ENCODE measurements at regions not wholly inside any gene's neighbourhood (a gene's known extent, or its start where the extent isn't known, plus 50 kb on each side); places are given as distances from the start of the nearest gene placed in this dataset.

DNA sequence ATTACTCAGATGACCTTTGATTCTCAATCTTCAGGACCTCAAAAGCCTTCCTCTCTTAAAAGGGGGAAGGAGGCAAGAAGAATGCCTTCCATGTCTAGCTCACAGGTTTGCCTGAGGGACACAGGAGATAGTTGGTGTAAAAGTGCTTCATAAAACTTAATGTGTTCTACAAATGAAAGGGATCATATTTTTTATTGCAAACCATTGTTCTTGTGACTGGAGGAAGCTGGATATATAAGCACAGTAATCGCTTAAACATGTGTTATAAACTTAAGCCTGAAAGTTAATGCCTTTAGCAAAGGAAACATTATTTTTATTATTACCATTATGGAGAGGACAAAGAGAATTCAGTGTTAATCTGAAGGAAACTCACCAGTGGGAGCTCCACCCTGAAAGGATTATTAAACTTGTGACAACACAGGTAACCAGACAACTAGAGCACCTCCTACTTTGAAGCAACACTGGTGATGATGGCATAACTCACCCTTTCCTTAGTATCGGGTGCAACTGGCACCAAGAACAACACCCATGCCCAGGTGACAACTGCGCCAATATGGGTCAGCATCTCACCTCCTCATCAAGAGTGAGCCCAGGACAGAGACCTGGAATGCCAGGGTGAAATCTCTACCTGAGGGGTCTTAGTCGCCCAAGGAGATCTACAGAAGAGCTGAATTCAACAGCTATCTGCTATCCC is 288.7 kb upstream of the PRDM1 start:
- H3K9me3 ChIP-seq (ENCODE audit: low read length): no peaks in the 10 kb centered on the region
- H2AFZ ChIP-seq (ENCODE audit: low read depth, low read length): no peak overlapping the region
- H3K4me1 ChIP-seq (ENCODE audit: insufficient read depth, low read length): no peaks in the 10 kb centered on the region
- no peaks in the 10 kb centered on the region for H3K27me3 ChIP-seq (ENCODE audit: insufficient read depth, low read length)
- H3K36me3 ChIP-seq (ENCODE audit: insufficient read depth, low read length): no peaks in the 10 kb centered on the region
- H3K4me3 ChIP-seq (ENCODE audit: low read length): no peak overlapping the region

DNA sequence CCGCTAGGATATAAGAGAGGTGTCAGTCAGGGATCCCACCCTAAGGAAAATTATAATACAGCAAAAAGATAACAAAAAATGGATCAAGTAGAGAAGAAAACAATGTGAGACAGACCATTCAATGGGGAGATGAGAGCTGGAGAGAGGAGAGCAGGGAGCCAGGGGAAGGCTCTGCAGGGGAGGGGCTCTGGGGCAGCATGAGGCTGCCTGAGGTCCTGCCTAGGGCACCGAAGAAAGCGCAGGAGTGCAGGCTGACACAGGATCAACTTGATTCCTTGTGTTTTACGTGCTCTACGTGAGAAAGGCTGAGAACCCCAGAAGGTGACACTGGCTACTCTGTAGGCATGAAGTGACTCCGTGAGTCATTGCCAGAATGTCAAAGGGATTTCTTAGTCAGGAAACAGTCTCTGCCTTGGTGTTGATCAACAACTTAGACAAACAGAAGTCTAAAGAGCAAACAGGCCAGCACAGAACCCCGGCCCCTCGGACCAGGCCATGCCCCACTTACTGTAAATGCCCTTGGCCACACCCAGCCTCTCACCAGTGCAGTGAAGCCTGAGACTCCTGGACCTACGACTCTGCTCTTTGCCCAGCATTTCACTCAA is 290.1 kb upstream of the PRDM1 start:
- Histone ChIP-seq H3K9me3 (ENCODE audit: low read length) (no peaks in the 10 kb centered on the region), H3K4me1 (ENCODE audit: insufficient read depth, low read length) (no peaks in the 10 kb centered on the region), H3K27me3 (ENCODE audit: insufficient read depth, low read length) (no peaks in the 10 kb centered on the region), H3K36me3 (ENCODE audit: insufficient read depth, low read length) (no peaks in the 10 kb centered on the region), H2AFZ (ENCODE audit: low read depth, low read length) (no peak overlapping the region), H3K4me3 (ENCODE audit: low read length) (no peak overlapping the region)

DNA sequence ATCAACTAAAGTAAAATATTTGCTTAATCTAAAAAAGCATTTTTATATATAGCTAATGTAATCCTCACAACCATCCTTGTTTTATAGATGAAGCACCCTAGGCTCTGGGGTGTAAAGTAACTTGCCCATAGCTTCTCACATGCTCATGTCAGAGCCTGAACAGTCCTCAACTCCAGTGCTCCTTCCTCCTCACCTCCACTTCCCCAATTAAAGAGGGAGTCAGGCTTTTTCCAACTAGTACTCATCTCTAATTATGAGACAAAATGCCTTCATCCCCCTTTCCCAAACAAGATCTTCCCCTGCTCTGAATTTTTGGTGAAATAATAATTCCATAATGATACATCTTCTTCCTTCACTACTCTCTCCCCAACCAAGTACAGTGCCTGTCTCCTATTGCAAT is 290.8 kb upstream of the PRDM1 start:
- no peaks in the 10 kb centered on the region for H3K9me3 ChIP-seq (ENCODE audit: low read length)
- H3K4me1 ChIP-seq (ENCODE audit: insufficient read depth, low read length): no peaks in the 10 kb centered on the region
- H3K36me3 ChIP-seq (ENCODE audit: insufficient read depth, low read length): no peaks in the 10 kb centered on the region

DNA sequence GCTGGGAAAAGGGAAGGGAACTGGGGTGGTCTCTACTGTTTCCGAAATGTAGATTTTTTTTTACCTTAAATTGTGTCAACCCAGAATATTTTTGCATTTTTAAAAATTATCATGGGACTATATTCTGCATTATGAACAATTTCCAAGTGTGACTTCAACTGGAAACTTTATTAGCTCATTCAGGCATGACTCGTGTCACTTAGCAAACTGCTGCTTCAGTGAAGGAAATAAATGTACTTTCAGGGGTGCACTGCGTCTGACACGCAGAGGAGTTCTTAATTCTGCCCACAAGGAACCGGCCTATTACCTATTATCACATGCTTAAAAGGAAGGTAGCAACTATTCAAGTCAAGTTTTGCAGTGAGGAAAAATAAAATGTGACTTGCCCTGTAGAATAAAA is 291.3 kb upstream of the PRDM1 start:
- no peaks in the 10 kb centered on the region for H3K27me3 ChIP-seq (ENCODE audit: insufficient read depth, low read length)
- H3K4me1 ChIP-seq (ENCODE audit: insufficient read depth, low read length): no peaks in the 10 kb centered on the region
- no peak overlapping the region for H2AFZ ChIP-seq (ENCODE audit: low read depth, low read length)
- no peak overlapping the region for H3K4me3 ChIP-seq (ENCODE audit: low read length)
- no peaks in the 10 kb centered on the region for H3K9me3 ChIP-seq (ENCODE audit: low read length)
- H3K36me3 ChIP-seq (ENCODE audit: insufficient read depth, low read length): no peaks in the 10 kb centered on the region

More for the DNA sequence above, 290.8 kb upstream of the PRDM1 start:
- no peak overlapping the region for H3K4me3 ChIP-seq (ENCODE audit: low read length)
- H3K27me3 ChIP-seq (ENCODE audit: insufficient read depth, low read length): no peaks in the 10 kb centered on the region
- no peak overlapping the region for H2AFZ ChIP-seq (ENCODE audit: low read depth, low read length)

DNA sequence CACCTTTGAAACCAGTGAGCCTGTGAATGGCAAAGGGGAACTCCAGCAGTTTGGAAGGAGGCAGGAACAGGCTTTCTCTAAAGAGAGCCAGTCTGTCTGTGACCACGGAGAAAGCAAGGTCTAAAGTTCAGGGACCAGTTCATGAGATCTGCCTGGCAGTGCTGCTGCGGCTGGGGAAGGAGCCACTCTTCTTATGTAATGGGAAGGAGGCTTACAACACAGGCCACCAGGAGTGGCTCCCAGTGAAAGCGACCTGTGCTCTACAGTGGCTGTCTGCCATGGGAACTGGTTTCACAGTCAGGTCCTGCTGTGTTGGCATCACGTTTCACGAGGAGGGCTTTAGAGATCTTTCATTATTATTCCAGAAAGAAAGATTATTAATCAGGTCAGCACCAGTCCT is 291.9 kb upstream of the PRDM1 start:
- no peaks in the 10 kb centered on the region for H3K27me3 ChIP-seq (ENCODE audit: insufficient read depth, low read length)
- no peaks in the 10 kb centered on the region for H3K4me1 ChIP-seq (ENCODE audit: insufficient read depth, low read length)
- no peak overlapping the region for H2AFZ ChIP-seq (ENCODE audit: low read depth, low read length)
- H3K9me3 ChIP-seq (ENCODE audit: low read length): no peaks in the 10 kb centered on the region
- H3K4me3 ChIP-seq (ENCODE audit: low read length): no peak overlapping the region
- H3K36me3 ChIP-seq (ENCODE audit: insufficient read depth, low read length): no peaks in the 10 kb centered on the region

DNA sequence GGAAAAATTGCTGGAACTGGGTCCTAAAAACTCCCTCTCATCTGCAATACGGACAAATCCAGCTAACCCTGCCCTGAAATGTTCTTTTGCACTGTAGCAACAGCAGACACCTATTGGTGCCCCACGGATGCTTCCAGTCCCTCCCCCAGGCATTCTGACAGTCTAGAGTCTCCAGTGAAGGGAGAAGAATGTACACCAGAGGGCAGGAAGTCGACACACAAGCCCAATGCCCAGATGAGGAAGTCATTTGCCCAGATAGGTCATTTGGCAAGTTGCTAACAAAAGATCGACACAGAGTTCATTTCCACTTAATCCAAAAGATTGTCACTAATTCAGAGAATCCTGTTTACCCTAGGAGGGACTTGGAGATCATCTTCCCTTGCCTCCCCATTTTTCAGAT is 293.0 kb upstream of the PRDM1 start:
- H3K36me3 ChIP-seq (ENCODE audit: insufficient read depth, low read length): no peaks in the 10 kb centered on the region

DNA sequence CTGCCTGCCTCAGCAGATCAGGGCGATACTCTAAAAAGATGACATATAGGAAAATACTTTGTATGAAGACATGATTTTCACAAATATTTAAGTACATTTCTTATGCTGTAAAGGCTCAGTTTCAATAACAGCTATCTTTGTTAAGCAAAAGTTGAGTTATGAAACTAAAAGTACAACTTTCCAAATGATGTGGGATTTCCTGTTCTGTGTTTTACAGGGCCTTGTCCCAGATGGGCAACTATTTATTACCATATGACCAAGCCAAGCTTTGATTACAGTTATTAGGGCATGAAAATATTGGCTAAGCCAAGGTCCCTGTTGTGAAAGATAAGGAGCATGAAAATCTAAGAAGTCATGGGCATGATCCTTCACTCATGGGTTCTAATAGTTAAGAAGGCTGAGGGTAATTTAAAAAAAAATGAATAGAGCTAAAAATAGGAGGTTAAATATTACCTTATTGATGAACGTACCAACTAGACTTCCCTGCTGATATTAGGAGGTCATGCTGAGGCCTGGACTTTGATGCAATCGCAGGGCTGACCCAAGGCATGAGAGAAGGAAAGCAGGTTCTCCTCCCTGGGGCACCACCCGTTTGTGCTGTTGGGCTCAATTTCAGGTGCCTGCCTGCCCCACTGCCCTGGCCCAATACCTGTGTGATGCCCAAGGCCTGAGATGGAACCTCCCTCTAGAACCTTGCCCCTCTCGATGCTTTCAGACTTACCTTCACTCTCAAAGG is 294.4 kb upstream of the PRDM1 start:
- Histone ChIP-seq H3K4me3 (ENCODE audit: low read length) (no peak overlapping the region), H3K4me1 (ENCODE audit: insufficient read depth, low read length) (no peaks in the 10 kb centered on the region), H2AFZ (ENCODE audit: low read depth, low read length) (no peak overlapping the region), H3K36me3 (ENCODE audit: insufficient read depth, low read length) (no peaks in the 10 kb centered on the region), H3K27me3 (ENCODE audit: insufficient read depth, low read length) (no peaks in the 10 kb centered on the region), H3K9me3 (ENCODE audit: low read length) (no peaks in the 10 kb centered on the region)

More for the DNA sequence above, 293.0 kb upstream of the PRDM1 start:
- H3K4me1 ChIP-seq (ENCODE audit: insufficient read depth, low read length): no peaks in the 10 kb centered on the region
- H3K9me3 ChIP-seq (ENCODE audit: low read length): no peaks in the 10 kb centered on the region
- no peak overlapping the region for H2AFZ ChIP-seq (ENCODE audit: low read depth, low read length)
- no peak overlapping the region for H3K4me3 ChIP-seq (ENCODE audit: low read length)
- no peaks in the 10 kb centered on the region for H3K27me3 ChIP-seq (ENCODE audit: insufficient read depth, low read length)

DNA sequence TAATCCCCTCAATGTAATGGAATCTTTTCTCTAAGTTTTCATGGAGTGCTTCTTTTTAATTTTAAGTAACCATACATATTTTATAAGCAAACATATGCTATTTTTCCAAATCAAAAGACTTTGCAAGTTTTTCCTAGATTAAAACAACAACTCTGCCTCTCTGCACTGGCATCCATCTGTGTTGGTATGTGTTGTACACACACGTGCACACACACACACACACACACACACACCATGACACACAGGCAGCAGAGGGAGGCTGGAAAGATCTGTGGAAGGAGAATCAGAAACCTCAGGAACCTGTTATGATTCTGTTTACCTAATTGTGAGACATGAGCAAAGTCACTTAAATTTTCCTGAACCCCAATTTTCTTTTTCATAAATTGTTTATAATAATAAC is 295.0 kb upstream of the PRDM1 start:
- Histone ChIP-seq H3K4me3 (ENCODE audit: low read length) (no peak overlapping the region), H3K4me1 (ENCODE audit: insufficient read depth, low read length) (no peaks in the 10 kb centered on the region), H3K9me3 (ENCODE audit: low read length) (no peaks in the 10 kb centered on the region)

DNA sequence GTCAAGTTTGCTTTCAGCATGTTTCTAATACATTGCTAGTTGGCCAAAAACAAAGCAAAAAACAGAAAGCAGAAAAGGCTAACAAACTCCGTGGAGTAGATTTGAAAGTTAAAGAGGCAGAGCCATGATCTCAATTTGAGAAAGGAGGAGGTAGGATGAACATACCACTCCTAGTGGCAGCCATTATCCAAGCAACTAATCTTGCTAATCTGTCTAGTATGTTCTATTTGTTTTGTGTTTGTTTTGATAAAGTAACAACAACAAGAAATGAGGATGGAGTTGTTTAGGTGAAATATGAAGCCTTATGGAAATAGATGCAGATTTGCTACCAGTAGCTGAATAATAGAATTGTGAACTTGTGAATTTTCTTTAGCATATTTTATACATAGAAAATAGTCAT is 295.5 kb upstream of the PRDM1 start:
- H3K36me3 ChIP-seq (ENCODE audit: insufficient read depth, low read length): no peaks in the 10 kb centered on the region
- H2AFZ ChIP-seq (ENCODE audit: low read depth, low read length): no peak overlapping the region
- H3K27me3 ChIP-seq (ENCODE audit: insufficient read depth, low read length): no peaks in the 10 kb centered on the region
- H3K4me3 ChIP-seq (ENCODE audit: low read length): no peak overlapping the region
- H3K4me1 ChIP-seq (ENCODE audit: insufficient read depth, low read length): no peaks in the 10 kb centered on the region
- no peaks in the 10 kb centered on the region for H3K9me3 ChIP-seq (ENCODE audit: low read length)

More for the DNA sequence above, 295.0 kb upstream of the PRDM1 start:
- Histone ChIP-seq H2AFZ (ENCODE audit: low read depth, low read length) (no peak overlapping the region), H3K27me3 (ENCODE audit: insufficient read depth, low read length) (no peaks in the 10 kb centered on the region), H3K36me3 (ENCODE audit: insufficient read depth, low read length) (no peaks in the 10 kb centered on the region)

DNA sequence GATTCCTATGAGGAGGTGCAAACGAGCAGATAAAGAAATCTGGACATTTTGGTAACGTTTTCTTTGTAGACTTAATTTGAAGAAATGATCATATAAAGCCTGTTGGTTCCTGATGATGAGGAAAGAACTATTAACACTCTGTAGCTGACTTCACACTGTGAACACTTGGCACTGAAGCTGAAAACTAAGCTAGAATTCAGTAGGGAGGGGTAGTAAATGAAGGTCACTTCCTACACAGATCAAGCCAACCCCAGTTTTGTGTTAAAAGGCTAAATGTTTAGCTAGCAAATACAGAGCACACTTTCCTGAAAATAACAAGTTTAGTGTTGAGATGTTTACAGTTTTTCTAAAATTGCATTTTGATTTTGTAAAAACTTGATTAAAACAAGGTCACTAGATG is 296.2 kb upstream of the PRDM1 start:
- Histone ChIP-seq H3K27me3 (ENCODE audit: insufficient read depth, low read length) (no peaks in the 10 kb centered on the region), H3K4me1 (ENCODE audit: insufficient read depth, low read length) (no peaks in the 10 kb centered on the region), H3K36me3 (ENCODE audit: insufficient read depth, low read length) (no peaks in the 10 kb centered on the region), H2AFZ (ENCODE audit: low read depth, low read length) (no peak overlapping the region), H3K9me3 (ENCODE audit: low read length) (no peaks in the 10 kb centered on the region), H3K4me3 (ENCODE audit: low read length) (no peak overlapping the region)

DNA sequence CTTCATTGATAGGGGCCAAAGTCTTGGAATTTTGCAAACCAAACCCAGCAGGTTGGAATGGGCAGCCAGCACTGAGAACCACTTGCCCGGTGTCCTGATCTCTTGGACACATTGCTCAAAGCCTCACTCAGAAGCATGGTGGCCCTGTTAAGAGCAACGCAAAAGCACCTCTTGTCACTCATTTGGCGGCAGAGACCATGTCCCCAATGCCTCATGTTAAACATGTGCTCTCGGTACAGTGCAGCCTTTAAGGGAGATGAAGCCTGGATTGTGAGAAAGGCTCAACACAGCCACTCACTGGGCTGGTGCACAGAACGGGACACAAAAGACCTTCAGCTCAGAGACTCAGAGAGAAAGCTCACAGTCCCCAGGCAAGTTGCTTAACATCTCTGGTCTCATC is 298.4 kb upstream of the PRDM1 start:
- Histone ChIP-seq H3K27me3 (ENCODE audit: insufficient read depth, low read length) (no peaks in the 10 kb centered on the region), H3K36me3 (ENCODE audit: insufficient read depth, low read length) (no peaks in the 10 kb centered on the region), H2AFZ (ENCODE audit: low read depth, low read length) (no peak overlapping the region), H3K4me1 (ENCODE audit: insufficient read depth, low read length) (no peaks in the 10 kb centered on the region), H3K9me3 (ENCODE audit: low read length) (no peaks in the 10 kb centered on the region), H3K4me3 (ENCODE audit: low read length) (no peak overlapping the region)

DNA sequence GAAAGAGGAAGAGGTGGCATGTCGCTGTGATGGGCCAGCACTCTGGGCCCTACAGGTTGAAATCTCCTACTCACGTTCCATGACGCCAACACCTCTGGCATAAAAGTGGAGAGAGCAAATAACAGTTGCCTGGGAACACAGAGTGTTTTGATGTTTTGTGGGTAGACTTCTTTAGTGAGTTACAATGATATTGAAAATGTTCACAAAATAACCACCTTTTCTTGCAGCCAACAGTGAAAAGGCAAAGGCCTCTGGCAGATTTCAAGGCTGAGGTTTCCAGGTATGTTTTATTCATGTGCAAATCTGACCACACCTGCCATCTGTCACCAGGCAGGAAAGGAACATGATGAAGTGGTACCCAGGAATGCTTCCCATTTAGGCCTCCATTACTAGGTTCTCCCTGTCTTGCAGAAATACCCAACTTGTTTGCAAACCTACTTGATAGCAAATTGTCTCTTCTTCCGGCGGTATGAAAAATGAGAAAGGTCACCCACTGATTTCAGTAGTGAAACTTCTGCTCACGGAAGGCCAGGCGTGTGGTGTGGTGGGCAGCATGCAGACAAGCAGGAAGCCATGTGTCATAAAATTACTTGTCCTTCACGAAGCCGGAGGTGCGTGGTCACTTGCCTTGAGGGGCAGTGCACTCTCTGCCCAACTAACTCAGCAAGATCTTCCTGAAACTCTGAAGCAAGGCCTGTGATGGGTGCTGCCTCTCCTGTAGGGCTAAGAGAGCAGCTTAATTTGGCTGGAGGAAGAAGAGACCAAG is 299.1 kb upstream of the PRDM1 start:
- no peaks in the 10 kb centered on the region for H3K27me3 ChIP-seq (ENCODE audit: insufficient read depth, low read length)
- H3K4me3 ChIP-seq (ENCODE audit: low read length): no peak overlapping the region
- H2AFZ ChIP-seq (ENCODE audit: low read depth, low read length): no peak overlapping the region
- H3K4me1 ChIP-seq (ENCODE audit: insufficient read depth, low read length): no peaks in the 10 kb centered on the region
- H3K36me3 ChIP-seq (ENCODE audit: insufficient read depth, low read length): no peaks in the 10 kb centered on the region
- H3K9me3 ChIP-seq (ENCODE audit: low read length): no peaks in the 10 kb centered on the region

DNA sequence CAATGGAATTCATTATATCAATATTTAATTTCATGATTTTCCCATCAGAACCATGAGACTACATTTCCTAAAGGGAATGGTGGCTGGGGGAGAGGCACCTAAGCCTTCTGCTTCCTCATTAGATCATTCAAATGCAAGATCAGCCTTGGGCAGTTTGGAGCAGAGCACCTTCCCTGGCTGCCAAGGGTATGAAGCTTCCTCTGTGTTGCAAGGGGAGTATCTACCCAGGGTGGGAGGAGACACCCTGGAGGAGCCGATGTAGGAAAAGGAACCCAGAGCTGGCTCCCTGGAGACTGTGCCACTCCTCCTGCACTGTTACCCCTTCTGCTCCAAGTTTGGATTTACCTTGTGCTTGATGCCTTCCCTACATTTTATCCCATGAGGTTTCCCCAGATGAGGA is 299.7 kb upstream of the PRDM1 start:
- Histone ChIP-seq H3K36me3 (ENCODE audit: insufficient read depth, low read length) (no peaks in the 10 kb centered on the region), H3K9me3 (ENCODE audit: low read length) (no peaks in the 10 kb centered on the region), H3K4me3 (ENCODE audit: low read length) (no peak overlapping the region), H3K27me3 (ENCODE audit: insufficient read depth, low read length) (no peaks in the 10 kb centered on the region), H2AFZ (ENCODE audit: low read depth, low read length) (no peak overlapping the region), H3K4me1 (ENCODE audit: insufficient read depth, low read length) (no peaks in the 10 kb centered on the region)

Data from neuron (in vitro differentiated cells).